H1 (cell line): ENCODE measurements at regions not wholly inside any gene's neighbourhood (a gene's known extent, or its start where the extent isn't known, plus 50 kb on each side); places are given as distances from the start of the nearest gene placed in this dataset.

ENCODE experiments used
- CEBPB ChIP-seq: IDR thresholded peaks from 2 replicates; pipeline ENCODE4 v1.6.1; 2012; ENCODE audit warnings: low read depth, low read length
- CTCF ChIP-seq, 3 experiments: IDR thresholded peaks; 1 replicate in 2 of 3; 2 replicates in 1 of 3; pipeline versions ENCODE4 v1.5.1 to v1.6.1; 2011; ENCODE audit warnings: low read length in 3 of 3, mild to moderate bottlenecking in 3 of 3, inconsistent platforms in 2 of 3, low read depth in 1 of 3, moderate library complexity in 1 of 3; ENCODE audit not compliant: insufficient read depth in 1 of 3; ENCODE audit errors: control extremely low read depth in 1 of 3
- E2F6 ChIP-seq: IDR thresholded peaks from 2 replicates; pipeline ENCODE4 v1.6.1; 2012; ENCODE audit warnings: inconsistent platforms
- GTF2F1 ChIP-seq: IDR thresholded peaks from 2 replicates; pipeline ENCODE4 v1.6.1; 2012; ENCODE audit warnings: low read depth, low read length, improper control_type of control experiment, borderline replicate concordance
- JUN ChIP-seq: IDR thresholded peaks from 2 replicates; pipeline ENCODE4 v1.6.1; 2011; ENCODE audit warnings: low read depth, mild to moderate bottlenecking, improper control_type of control experiment, low read length
- JUND ChIP-seq: IDR thresholded peaks from 2 replicates; pipeline ENCODE4 v1.6.1; 2011; ENCODE audit warnings: mild to moderate bottlenecking, improper control_type of control experiment, low read length
- MAFK ChIP-seq: IDR thresholded peaks from 2 replicates; pipeline ENCODE4 v1.6.1; 2012; ENCODE audit warnings: low read depth, mild to moderate bottlenecking, improper control_type of control experiment, low read length
- POLR2A ChIP-seq, 2 experiments: IDR thresholded peaks; 1 replicate in 1 of 2; 2 replicates in 1 of 2; pipeline ENCODE4 v1.6.1; 2011; ENCODE audit warnings: low read depth in 2 of 2, low read length in 2 of 2, mild to moderate bottlenecking in 2 of 2; ENCODE audit errors: control extremely low read depth in 1 of 2
- RAD21 ChIP-seq, 2 experiments: IDR thresholded peaks in 1 of 2; conservative IDR thresholded peaks in 1 of 2; 2 replicates each; pipeline ENCODE4 v1.6.1; 2011; ENCODE audit warnings: low read depth in 2 of 2, low read length in 2 of 2, improper control_type of control experiment in 1 of 2, inconsistent platforms in 1 of 2, mild to moderate bottlenecking in 1 of 2, moderate library complexity in 1 of 2
- RXRA ChIP-seq: IDR thresholded peaks from 2 replicates; pipeline ENCODE4 v1.6.1; 2011; ENCODE audit warnings: low read depth, mild to moderate bottlenecking, low read length, moderate library complexity; ENCODE audit not compliant: insufficient read depth
- TBP ChIP-seq: IDR thresholded peaks from 2 replicates; pipeline ENCODE4 v1.6.1; 2011; ENCODE audit warnings: low read depth, low read length, improper control_type of control experiment
- YY1 ChIP-seq: IDR thresholded peaks from 2 replicates; pipeline ENCODE4 v1.6.1; 2011; ENCODE audit warnings: low read depth, mild to moderate bottlenecking, low read length

GRCh38 chr11:90913131-90913668 is 690.4 kb upstream of the CHORDC1 start:
- TF ChIP-seq MAFK (no peak), POLR2A (IDR thresholded peaks at IDR 0.05; ENCODE audit: control extremely low read depth in 1 of 2, low read depth in 2 of 2, low read length in 2 of 2) (no peak), GTF2F1 (no peak), RXRA (no peak), JUND (no peak), TBP (no peak), JUN (no peak), CTCF (IDR thresholded peaks at IDR 0.05; ENCODE audit: control extremely low read depth in 1 of 3, insufficient read depth in 1 of 3, low read depth in 1 of 3, low read length in 3 of 3) (no peak), E2F6 (no peak), YY1 (no peak), RAD21 (IDR thresholded peaks at IDR 0.05 in 1 of 2, conservative IDR thresholded peaks at IDR 0.05 in 1 of 2; ENCODE audit: low read depth in 2 of 2, low read length in 2 of 2) (no peak), CEBPB (no peak)
